GM19023 (cell line): ENCODE measurements at regions not wholly inside any gene's neighbourhood (a gene's known extent, or its start where the extent isn't known, plus 50 kb on each side); places are given as distances from the start of the nearest gene placed in this dataset.
"Not testable (repeated sequence)": the region's sequence is repeated elsewhere in the genome, so short reads cannot be mapped to it uniquely, and the experiment has no call there.

Source experiments
- ATAC-seq: cut with Tn5 transposase; IDR thresholded peaks from one replicate; pipeline ENCODE4 v1.9.1; 2021; ENCODE audit warnings: mild to moderate bottlenecking, moderate library complexity; ENCODE audit not compliant: unreplicated experiment

GRCh38 chr1:163472651-163473248, 151.0 kb downstream of the NUF2 start:
- no peak for ATAC-seq

- no peak for ATAC-seq
These were observed 155.6 kb downstream of the NUF2 start for GRCh38 chr1:163477276-163477830.

GRCh38 chr1:163498391-163499330, 176.9 kb downstream of the NUF2 start:
- not testable (repeated sequence) for ATAC-seq

GRCh38 chr1:163504331-163504978, 182.7 kb downstream of the NUF2 start:
- ATAC-seq, result no peak

- no peak for ATAC-seq
These were observed 187.4 kb downstream of the NUF2 start for GRCh38 chr1:163509114-163509513.

GRCh38 chr1:163512349-163512989, 190.7 kb downstream of the NUF2 start:
- no peak for ATAC-seq

- no peak for ATAC-seq
These were observed 201.7 kb downstream of the NUF2 start for GRCh38 chr1:163523375-163524029.

GRCh38 chr1:163528710-163529348, 207.1 kb downstream of the NUF2 start:
- ATAC-seq, result no peak

GRCh38 chr1:163531345-163531744, 209.6 kb downstream of the NUF2 start:
- no peak for ATAC-seq

- no peak for ATAC-seq
These were observed 213.6 kb downstream of the NUF2 start for GRCh38 chr1:163535401-163535800.

GRCh38 chr1:163535807-163536206, 214.1 kb downstream of the NUF2 start:
- ATAC-seq, result no peak

GRCh38 chr1:163537809-163538208, 216.1 kb downstream of the NUF2 start:
- no peak for ATAC-seq

GRCh38 chr1:163538667-163539066, 216.9 kb downstream of the NUF2 start:
- ATAC-seq, result no peak

- no peak for ATAC-seq
These were observed 219.0 kb downstream of the NUF2 start for GRCh38 chr1:163540727-163541126.

GRCh38 chr1:163544441-163544840, 222.7 kb downstream of the NUF2 start:
- no peak for ATAC-seq

- no peak for ATAC-seq
These were observed 236.4 kb downstream of the NUF2 start for GRCh38 chr1:163558162-163558561.

- ATAC-seq, result no peak
These were observed 240.0 kb downstream of the NUF2 start for GRCh38 chr1:163561580-163562295.

GRCh38 chr1:163562355-163562754, 240.6 kb downstream of the NUF2 start:
- ATAC-seq, result no peak

GRCh38 chr1:163565166-163565565, 243.4 kb downstream of the NUF2 start:
- no peak for ATAC-seq
